Nephron progenitor cell (in vitro differentiated cells): ENCODE measurements at regions not wholly inside any gene's neighbourhood (a gene's known extent, or its start where the extent isn't known, plus 50 kb on each side); places are given as distances from the start of the nearest gene placed in this dataset.

Experiments
- DNase-seq: peaks from one replicate; pipeline ENCODE4 v3.0.0; 2021
- H3K27ac Mint-ChIP-seq: 2 replicates; pipeline ENCODE4 v1.8.0; 2021; ENCODE audit warnings: mild to moderate bottlenecking, moderate library complexity, mixed read lengths
- H3K27me3 Mint-ChIP-seq: 2 replicates; pipeline ENCODE4 v1.8.0; 2021; ENCODE audit warnings: mild to moderate bottlenecking, low read depth, mixed read lengths; ENCODE audit not compliant: poor library complexity
- H3K36me3 Mint-ChIP-seq: 2 replicates; pipeline ENCODE4 v1.8.0; 2021; ENCODE audit warnings: low read depth, mixed read lengths
- H3K4me1 Mint-ChIP-seq: 2 replicates; pipeline ENCODE4 v1.8.0; 2021; ENCODE audit warnings: mixed read lengths
- H3K4me3 Mint-ChIP-seq: 2 replicates; pipeline ENCODE4 v1.8.0; 2021; ENCODE audit warnings: mild to moderate bottlenecking, moderate library complexity, mixed read lengths
- H3K9me3 Mint-ChIP-seq: 2 replicates; pipeline ENCODE4 v1.8.0; 2021; ENCODE audit warnings: mild to moderate bottlenecking, moderate library complexity, mixed read lengths
- TF ChIP-seq, protein P1 (sequence below): fragments of 200-600 bp; sonication (generic); IDR thresholded peaks from 2 replicates; pipeline ENCODE4 v1.5.0; 2021; ENCODE audit warnings: antibody characterized with exemption

DNA sequence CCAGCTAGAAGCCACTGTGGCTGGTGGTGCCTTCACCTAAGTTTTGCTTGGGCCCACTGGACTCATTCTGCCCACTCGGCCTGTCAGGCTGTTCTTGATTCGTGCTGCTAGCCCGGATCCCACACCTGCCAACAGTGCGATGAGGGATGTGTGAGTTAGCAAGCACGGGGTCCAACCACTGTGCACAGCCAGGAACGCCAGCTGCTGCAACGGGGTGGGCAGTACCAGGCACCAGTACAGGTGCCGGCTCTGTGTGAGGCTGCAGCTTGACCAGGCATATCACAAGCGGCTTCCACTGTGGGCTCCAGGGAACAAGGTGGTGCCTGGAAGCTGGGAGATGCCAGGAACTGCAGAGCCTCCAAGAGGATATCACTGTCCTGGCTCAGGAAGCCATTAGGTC lies 481.2 kb downstream of the OTOL1 start:
- Mint-ChIP-seq H3K27me3 (no peaks in the 10 kb centered on the region), H3K4me1 (no peaks in the 10 kb centered on the region), H3K4me3 (no peak overlapping the region), H3K36me3 (no peaks in the 10 kb centered on the region), H3K27ac (no peak overlapping the region), H3K9me3 (no peaks in the 10 kb centered on the region)
- DNase-seq, result no peak
- TF ChIP-seq, protein P1, sequence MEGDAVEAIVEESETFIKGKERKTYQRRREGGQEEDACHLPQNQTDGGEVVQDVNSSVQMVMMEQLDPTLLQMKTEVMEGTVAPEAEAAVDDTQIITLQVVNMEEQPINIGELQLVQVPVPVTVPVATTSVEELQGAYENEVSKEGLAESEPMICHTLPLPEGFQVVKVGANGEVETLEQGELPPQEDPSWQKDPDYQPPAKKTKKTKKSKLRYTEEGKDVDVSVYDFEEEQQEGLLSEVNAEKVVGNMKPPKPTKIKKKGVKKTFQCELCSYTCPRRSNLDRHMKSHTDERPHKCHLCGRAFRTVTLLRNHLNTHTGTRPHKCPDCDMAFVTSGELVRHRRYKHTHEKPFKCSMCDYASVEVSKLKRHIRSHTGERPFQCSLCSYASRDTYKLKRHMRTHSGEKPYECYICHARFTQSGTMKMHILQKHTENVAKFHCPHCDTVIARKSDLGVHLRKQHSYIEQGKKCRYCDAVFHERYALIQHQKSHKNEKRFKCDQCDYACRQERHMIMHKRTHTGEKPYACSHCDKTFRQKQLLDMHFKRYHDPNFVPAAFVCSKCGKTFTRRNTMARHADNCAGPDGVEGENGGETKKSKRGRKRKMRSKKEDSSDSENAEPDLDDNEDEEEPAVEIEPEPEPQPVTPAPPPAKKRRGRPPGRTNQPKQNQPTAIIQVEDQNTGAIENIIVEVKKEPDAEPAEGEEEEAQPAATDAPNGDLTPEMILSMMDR, result no peak

DNA sequence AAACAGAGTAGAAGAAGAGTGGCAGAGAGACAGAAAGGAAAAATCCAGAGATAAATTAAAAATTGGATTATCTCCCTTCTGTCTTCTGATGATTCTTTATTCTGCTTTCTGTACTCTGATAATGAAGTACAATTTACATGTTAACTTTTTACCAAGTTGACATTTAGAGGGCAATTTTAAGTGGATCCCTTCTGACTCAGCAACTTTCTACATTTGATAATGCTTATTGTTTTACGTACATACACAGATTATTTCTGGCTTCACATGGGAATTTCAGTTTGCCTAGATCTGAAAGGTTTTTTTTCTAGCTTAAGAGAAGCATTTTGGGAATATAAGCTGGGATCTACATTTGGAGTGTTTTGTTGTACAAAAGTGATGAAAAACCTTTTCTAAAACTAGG lies 491.3 kb downstream of the OTOL1 start:
- H3K4me3 Mint-ChIP-seq, result no peak overlapping the region
- H3K4me1 Mint-ChIP-seq, result no peaks in the 10 kb centered on the region
- TF ChIP-seq, protein P1, result no peak
- DNase-seq, result no peak
- no peak overlapping the region for H3K27ac Mint-ChIP-seq
- H3K36me3 Mint-ChIP-seq, result no peaks in the 10 kb centered on the region
- no peaks in the 10 kb centered on the region for H3K9me3 Mint-ChIP-seq
- no peaks in the 10 kb centered on the region for H3K27me3 Mint-ChIP-seq

DNA sequence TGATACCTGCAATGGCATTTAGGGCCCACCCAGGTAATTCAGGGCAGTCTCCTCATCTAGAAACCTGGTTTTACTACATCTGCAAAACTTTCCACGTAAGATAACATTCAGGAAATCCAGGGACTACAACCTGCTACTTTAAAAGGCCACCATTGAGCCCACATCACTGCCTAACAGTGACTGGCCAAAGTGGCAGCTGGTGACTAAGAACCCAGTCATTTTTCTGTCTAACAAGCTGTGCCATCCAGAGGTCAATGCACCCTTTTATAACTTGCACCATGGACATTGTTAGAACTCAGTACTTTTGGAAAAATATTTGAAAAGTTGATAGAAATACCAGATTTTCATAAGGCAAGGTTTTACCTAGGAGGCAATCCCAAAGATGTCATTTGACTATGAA lies 492.4 kb downstream of the OTOL1 start:
- H3K27ac Mint-ChIP-seq, result peak overlapping the region; percentile 10
- no peaks in the 10 kb centered on the region for H3K9me3 Mint-ChIP-seq
- H3K36me3 Mint-ChIP-seq, result no peaks in the 10 kb centered on the region
- H3K4me3 Mint-ChIP-seq, result no peak overlapping the region
- TF ChIP-seq, protein P1, result no peak
- no peaks in the 10 kb centered on the region for H3K4me1 Mint-ChIP-seq
- H3K27me3 Mint-ChIP-seq, result no peaks in the 10 kb centered on the region
- DNase-seq, result no peak

DNA sequence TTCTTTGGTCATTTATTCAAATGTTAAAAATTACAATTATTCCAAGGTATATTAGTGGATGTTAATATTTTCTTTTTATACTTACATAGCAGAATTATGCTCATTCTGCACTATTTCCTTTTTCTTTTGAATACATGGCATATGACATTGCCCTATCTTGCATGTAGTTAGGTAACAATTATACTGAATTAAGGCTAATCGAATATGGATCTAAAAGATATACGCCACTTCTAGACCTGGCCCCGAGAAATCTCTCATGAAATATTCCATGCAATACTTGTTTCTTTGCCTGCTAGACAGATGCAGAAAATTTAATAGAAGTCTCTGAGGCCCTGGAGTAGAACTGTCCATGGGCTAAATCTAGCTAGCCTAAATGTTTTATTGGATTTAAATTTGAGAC lies 493.4 kb downstream of the OTOL1 start:
- Mint-ChIP-seq H3K27me3 (no peaks in the 10 kb centered on the region), H3K4me3 (no peak overlapping the region), H3K4me1 (no peaks in the 10 kb centered on the region), H3K9me3 (no peaks in the 10 kb centered on the region), H3K27ac (no peak overlapping the region), H3K36me3 (no peaks in the 10 kb centered on the region)
- no peak for DNase-seq
- TF ChIP-seq, protein P1, result no peak

DNA sequence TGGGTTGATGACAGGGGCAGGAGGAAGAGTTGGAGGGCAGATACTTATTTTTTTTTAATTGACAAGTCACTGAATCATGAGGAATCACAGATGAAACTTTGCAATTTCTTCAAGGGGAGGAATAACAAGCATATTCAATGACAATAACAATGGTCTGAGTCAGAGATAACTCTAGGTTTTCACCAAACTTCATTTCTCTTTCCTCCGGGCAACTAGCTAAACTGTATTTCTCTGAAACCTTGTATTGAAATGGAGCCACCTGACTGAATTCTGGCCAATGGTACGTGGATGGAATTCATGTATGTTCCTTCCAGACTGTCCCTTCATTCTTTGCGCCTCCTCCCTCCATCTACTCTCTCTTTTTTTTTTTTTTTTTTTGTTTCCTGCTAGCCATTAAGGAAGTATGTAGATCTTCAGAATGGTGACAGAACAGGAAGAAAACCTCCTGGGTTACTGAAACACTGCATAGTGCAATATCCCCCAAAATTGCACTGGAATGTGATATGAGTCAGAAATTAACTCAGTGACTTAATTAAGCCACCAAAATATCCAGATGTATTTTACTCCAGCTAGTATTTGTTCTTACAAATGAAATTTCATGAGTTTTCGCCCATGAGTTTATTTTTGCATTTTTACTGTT lies 495.4 kb downstream of the OTOL1 start:
- no peak overlapping the region for H3K27ac Mint-ChIP-seq
- no peak for DNase-seq
- TF ChIP-seq, protein P1, result no peak
- H3K36me3 Mint-ChIP-seq, result no peaks in the 10 kb centered on the region
- no peaks in the 10 kb centered on the region for H3K9me3 Mint-ChIP-seq
- H3K4me1 Mint-ChIP-seq, result no peaks in the 10 kb centered on the region
- H3K4me3 Mint-ChIP-seq, result no peak overlapping the region
- no peaks in the 10 kb centered on the region for H3K27me3 Mint-ChIP-seq

DNA sequence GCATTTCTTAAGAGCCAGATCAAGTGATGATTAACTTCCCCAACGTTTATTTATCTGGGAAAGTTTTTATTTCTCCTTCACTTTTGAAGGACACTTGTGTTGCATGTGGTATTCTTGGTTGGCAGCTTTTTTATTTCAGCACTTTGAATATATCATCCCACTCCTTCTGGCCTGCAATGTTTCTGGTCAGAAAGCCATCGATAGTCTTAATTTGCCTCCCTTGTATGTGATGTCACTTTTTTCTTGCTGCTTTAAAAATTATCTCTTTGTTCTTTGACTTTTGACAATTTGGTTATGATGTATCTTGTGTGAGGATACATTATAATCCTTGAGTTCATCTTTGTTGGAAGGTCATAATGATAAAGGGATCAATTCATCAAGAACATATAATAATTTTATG lies 503.2 kb downstream of the OTOL1 start:
- Mint-ChIP-seq H3K27me3 (no peaks in the 10 kb centered on the region), H3K4me3 (no peak overlapping the region), H3K36me3 (no peaks in the 10 kb centered on the region), H3K9me3 (peaks cover 39% of the 10 kb centered on the region), H3K27ac (no peak overlapping the region), H3K4me1 (no peaks in the 10 kb centered on the region)
- TF ChIP-seq, protein P1, result no peak
- no peak for DNase-seq
